ENCODE measurements at regions not wholly inside any gene's neighbourhood (a gene's known extent, or its start where the extent isn't known, plus 50 kb on each side); places are given as distances from the start of the nearest gene placed in this dataset.

- no peak for TF ChIP-seq CTCF (IDR thresholded peaks at IDR 0.05; ENCODE audit: insufficient read depth, low read length, poor library complexity, severe bottlenecking)
- TF ChIP-seq EZH2phosphoT487 (conservative IDR thresholded peaks at IDR 0.05; ENCODE audit: low read length) = no peak
These were observed 336.8 kb downstream of the BCOR start for GRCh38 chrX:39760930-39761329.
